Bronchial epithelial cell (primary cell): ENCODE measurements at regions not wholly inside any gene's neighbourhood (a gene's known extent, or its start where the extent isn't known, plus 50 kb on each side); places are given as distances from the start of the nearest gene placed in this dataset.

Experiments
- DNase-seq: peaks from one replicate; pipeline ENCODE4 v3.0.0-alpha.2; 2010; ENCODE audit warnings: low read depth
- FAIRE-seq: peaks from 2 replicates; lab custom pipeline; 2011; peaks lifted over from hg19 to GRCh38; lab: Jason Lieb, UNC
- H3K27me3 ChIP-seq: 2 replicates; pipeline ENCODE4 v1.5.1; 2011; ENCODE audit warnings: low read length; ENCODE audit not compliant: control insufficient read depth, insufficient read depth
- H3K36me3 ChIP-seq: 2 replicates; pipeline ENCODE4 v1.5.1; 2011; ENCODE audit warnings: low read length; ENCODE audit not compliant: control insufficient read depth, insufficient read depth
- H3K4me3 ChIP-seq: 2 replicates; pipeline ENCODE4 v1.5.1; 2011; ENCODE audit warnings: mild to moderate bottlenecking, low read depth, low read length, control low read depth
- TF ChIP-seq, protein P1 (sequence below): IDR thresholded peaks from 2 replicates; pipeline ENCODE4 v1.5.1; 2011; ENCODE audit warnings: mild to moderate bottlenecking, moderate library complexity, low read length, control low read depth, inconsistent platforms; ENCODE audit not compliant: insufficient read depth, severe bottlenecking

GRCh38 chr7:26000841-26001240, 151.2 kb upstream of the NFE2L3 start:
- Histone ChIP-seq H3K36me3 (no peaks in the 10 kb centered on the region), H3K27me3 (peaks cover 1% of the 10 kb centered on the region), H3K4me3 (no peak overlapping the region)
- DNase-seq (no peak), FAIRE-seq (no peak)
- TF ChIP-seq, protein P1, sequence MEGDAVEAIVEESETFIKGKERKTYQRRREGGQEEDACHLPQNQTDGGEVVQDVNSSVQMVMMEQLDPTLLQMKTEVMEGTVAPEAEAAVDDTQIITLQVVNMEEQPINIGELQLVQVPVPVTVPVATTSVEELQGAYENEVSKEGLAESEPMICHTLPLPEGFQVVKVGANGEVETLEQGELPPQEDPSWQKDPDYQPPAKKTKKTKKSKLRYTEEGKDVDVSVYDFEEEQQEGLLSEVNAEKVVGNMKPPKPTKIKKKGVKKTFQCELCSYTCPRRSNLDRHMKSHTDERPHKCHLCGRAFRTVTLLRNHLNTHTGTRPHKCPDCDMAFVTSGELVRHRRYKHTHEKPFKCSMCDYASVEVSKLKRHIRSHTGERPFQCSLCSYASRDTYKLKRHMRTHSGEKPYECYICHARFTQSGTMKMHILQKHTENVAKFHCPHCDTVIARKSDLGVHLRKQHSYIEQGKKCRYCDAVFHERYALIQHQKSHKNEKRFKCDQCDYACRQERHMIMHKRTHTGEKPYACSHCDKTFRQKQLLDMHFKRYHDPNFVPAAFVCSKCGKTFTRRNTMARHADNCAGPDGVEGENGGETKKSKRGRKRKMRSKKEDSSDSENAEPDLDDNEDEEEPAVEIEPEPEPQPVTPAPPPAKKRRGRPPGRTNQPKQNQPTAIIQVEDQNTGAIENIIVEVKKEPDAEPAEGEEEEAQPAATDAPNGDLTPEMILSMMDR = no peak

DNA sequence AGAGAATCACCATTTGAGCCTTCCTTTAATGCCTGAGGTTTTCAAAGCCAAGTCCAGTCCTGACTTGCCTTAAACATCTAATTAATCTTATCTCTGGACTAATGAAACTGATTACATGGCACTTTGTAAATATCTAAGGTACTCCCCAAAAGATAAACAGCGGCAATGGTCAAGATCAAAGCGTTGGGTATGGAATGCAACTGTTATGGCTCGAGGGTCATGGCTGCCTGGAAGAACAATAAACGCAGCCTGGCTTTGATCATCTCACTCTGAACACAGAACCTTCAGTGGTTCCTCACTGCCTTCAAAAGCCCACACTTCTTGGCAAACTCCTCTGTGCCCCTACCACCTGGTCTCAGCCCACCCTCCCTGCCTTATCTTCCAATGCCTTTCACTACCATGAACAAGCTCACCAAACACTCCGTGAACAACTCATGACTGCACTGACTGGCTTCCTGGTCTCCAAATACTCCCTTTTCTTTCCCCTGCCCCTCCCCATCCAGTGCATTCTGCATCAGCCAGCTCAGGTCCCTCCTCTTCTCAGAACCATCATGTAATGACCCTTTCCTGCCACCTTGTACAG, 150.2 kb upstream of the NFE2L3 start:
- H3K27me3 ChIP-seq = peaks cover 1% of the 10 kb centered on the region
- FAIRE-seq (no peak), DNase-seq (no peak)
- no peaks in the 10 kb centered on the region for H3K36me3 ChIP-seq
- no peak overlapping the region for H3K4me3 ChIP-seq
- TF ChIP-seq, protein P1 = no peak

DNA sequence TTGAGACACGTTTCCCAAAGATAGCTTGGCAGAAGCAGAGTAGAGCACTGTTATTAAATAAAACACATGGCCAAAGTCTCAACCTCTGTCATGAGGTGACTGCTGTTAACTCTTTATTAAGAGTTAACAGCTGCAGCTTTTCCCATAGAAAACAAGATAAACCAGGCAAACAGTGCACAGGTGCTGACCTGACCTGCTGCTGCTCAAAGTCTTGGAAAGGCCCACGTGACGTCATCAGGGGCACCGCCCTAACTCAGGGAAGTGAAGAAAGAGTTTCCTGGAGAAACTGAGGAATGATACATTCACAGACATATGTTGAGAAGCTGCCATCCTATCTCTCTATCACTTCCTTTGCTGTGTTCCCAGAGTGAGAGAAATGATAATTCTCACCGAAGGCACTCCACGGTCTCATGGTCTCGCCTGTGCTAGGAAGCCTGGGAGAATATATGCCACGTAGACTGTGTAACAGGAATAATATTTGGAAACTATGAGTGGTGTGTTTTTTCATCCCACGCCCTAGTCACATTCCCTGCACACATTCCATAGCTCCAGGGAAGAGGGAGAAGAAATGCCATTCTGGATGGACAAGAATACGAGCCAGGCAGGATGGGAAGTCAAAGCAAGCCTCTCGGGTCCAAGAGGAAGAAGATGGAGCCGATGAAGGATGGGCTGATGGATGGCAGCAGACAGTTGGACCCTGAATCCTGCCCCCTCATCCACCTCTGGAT, 146.2 kb upstream of the NFE2L3 start:
- no peak overlapping the region for H3K4me3 ChIP-seq
- FAIRE-seq (no peak), DNase-seq (peak; percentile 10)
- no peaks in the 10 kb centered on the region for H3K27me3 ChIP-seq
- H3K36me3 ChIP-seq = no peaks in the 10 kb centered on the region
- TF ChIP-seq, protein P1 = no peak

DNA sequence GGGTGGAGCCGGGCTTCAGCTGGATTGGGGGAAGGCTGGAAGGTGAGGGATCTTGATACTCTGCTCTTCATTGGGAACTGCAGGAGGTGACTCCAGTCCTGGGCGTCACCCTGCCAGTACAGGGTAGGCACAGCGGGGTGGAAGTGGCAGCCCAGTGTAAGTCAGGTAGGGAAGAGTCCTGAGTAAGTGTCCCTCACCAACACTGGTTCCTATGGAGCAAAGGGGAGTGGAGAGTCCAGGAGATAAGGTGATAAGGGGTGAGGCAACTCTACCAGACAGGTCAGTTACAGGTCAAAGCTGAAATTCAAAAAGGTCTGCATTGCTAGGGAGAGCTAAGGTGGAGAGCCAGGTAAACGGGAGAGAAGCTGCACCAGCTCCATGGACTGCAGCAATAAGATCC, 145.6 kb upstream of the NFE2L3 start:
- Histone ChIP-seq H3K27me3 (no peaks in the 10 kb centered on the region), H3K36me3 (no peaks in the 10 kb centered on the region), H3K4me3 (no peak overlapping the region)
- DNase-seq (no peak), FAIRE-seq (peak; percentile 43)
- TF ChIP-seq, protein P1 = no peak

DNA sequence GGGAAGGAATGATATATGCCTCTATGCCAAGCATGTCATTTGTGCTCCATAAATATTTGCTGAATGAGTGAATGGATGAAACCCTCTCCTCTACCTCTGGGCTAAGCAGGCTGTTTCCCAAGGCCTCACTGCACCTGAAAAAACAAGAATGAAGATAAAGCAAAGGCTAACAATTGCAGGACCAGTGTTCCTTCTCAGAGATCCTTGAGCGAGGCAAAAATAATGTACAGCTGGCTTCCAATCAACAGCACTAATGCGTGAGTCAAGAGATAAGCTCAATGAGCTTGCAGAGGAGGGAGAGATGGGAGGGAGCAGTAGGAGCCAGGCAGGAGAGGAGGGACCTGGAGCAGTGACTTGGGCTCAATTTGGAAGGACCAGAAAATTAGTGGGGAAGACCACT, 144.5 kb upstream of the NFE2L3 start:
- TF ChIP-seq, protein P1 = no peak
- DNase-seq (no peak), FAIRE-seq (no peak)
- Histone ChIP-seq H3K27me3 (no peaks in the 10 kb centered on the region), H3K36me3 (no peaks in the 10 kb centered on the region), H3K4me3 (no peak overlapping the region)

DNA sequence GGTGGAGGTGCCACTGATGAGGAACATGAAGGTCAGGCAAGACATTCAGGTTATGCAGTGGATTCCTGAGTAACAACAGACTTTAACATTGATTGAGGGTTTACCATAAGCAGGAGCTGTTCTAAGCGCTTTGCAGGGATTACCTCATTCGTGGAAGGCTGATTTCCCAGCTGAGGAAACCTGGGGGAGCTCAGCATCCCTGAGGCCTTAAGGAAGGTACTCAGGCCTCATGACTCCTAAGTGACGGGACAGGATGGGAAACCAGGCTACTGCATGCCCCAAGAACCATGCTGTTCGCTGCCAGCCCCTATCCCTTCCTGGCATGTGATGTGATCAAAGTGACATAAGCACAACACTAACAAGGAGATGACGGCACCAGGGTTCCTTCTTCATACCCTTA, 143.6 kb upstream of the NFE2L3 start:
- Histone ChIP-seq H3K36me3 (no peaks in the 10 kb centered on the region), H3K27me3 (no peaks in the 10 kb centered on the region), H3K4me3 (no peak overlapping the region)
- TF ChIP-seq, protein P1 = no peak
- DNase-seq (no peak), FAIRE-seq (no peak)
